Posterior cingulate gyrus (tissue), 11 donors: ENCODE measurements at regions not wholly inside any gene's neighbourhood (a gene's known extent, or its start where the extent isn't known, plus 50 kb on each side); places are given as distances from the start of the nearest gene placed in this dataset.
"Not testable (repeated sequence)": the region's sequence is repeated elsewhere in the genome, so short reads cannot be mapped to it uniquely, and the experiment has no call there.

Experiments used
- DNase-seq, 10 donors: peaks; one replicate each; pipeline versions ENCODE4 v3.0.0 to v3.0.0-alpha.2; 2020 to 2021; ENCODE audit warnings: mixed read lengths in 3 of 10
- intact Hi-C: fragments of 100-400 bp; cut with DNase I; formaldehyde crosslinking; loops from one replicate; pipeline ENCODE4 v1.15.1; 2023

GRCh38 chr11:13214276-13214675 is 63.3 kb upstream of the BMAL1 start:
- DNase-seq, result no peak
- intact Hi-C loops, result loop anchor here (5.0 kb wide), 1 partner anchor 128 kb away; no protein-coding TSS in a partner anchor

GRCh38 chr11:13215149-13215548 is 62.4 kb upstream of the BMAL1 start:
- DNase-seq, result no peak
- intact Hi-C loops, result no loop called here

- no peak for DNase-seq
- intact Hi-C loops, result no loop called here
These were observed 61.4 kb upstream of the BMAL1 start for GRCh38 chr11:13216019-13216710.

DNA sequence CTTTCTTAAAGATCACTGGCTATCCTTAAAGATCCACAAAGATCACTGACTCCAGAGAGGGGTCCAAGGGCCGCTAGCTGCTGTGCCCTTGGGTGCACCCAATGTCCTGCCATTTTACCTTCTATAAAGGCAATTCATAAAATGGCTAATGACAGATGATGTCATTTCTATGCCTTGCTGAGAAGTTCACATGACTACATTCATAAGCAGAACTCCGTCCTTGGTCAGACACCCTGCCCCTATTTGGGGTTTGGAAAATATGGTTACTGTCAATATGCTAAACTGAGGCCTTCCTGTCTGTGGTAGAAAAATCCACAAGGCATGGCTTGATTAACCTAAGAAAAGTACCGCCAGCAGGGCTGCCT is 60.9 kb upstream of the BMAL1 start:
- intact Hi-C loops, result no loop called here
- DNase-seq, result no peak

GRCh38 chr11:13218685-13219084 is 58.9 kb upstream of the BMAL1 start:
- DNase-seq, intact Hi-C loops: not testable (repeated sequence)

DNA sequence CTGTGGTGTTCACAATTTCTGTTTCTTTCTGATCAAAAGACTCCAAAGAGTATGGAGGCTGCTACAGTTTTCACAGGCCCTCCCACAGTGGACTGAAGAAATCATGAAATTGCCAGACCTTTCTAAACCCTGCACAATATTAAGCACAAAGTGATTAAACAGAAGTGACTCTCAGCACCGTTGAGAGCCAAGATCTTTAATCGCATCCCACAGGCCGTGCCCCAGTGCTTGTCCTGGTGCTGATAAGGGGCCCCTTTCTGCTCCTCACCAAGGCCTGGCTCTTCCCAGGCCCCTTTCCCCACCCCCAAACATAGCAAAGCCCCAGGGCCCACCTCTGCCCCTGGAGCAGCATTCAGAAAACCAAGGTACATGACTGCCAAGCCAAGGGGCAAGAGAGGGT is 57.4 kb upstream of the BMAL1 start:
- intact Hi-C loops, result no loop called here
- DNase-seq, result no peak

- no peak for DNase-seq
- intact Hi-C loops, result no loop called here
These were observed 55.9 kb upstream of the BMAL1 start for GRCh38 chr11:13221722-13222121.

DNA sequence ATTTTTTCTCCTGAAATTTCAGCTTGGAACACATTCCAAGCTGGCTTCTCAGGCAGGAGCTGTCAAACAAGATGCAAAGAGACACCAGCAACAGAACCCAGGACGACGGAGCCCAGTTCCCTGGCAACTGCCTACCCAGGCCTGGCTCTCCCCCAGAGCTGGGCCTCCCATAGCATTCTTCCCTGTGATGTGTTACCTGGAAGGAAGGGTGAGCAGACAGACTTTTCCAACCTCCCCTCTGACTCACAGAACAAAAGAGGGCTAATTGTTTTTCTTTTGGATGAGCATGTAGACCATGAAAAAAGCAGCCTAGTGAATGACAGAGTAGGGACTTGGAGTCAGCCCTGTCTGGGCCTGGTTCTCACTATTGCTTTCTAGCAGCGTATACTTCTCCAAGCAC is 55.3 kb upstream of the BMAL1 start:
- intact Hi-C loops, result no loop called here
- no peak for DNase-seq

- intact Hi-C loops, result no loop called here
- DNase-seq, result no peak
These were observed 54.5 kb upstream of the BMAL1 start for GRCh38 chr11:13223112-13223511.

DNA sequence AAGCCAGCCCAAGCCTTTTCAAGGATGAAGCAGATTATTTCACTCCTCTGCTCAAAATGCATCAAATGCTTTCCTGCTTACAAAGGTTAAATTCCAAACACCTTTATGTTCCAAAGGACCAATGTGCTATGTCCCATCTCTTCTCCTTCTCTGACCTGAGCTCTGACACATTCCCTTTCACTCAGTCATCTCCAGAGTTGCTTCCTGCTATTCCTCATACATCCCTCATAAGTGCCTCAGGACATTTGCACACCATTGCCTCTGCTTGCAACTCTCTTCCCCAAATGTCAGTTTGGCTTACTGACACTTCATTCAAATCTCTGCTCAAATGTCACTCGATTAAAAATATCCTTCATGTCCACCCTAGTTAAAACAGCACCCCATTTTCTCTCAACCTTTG is 53.3 kb upstream of the BMAL1 start:
- intact Hi-C loops, result no loop called here
- no peak for DNase-seq

DNA sequence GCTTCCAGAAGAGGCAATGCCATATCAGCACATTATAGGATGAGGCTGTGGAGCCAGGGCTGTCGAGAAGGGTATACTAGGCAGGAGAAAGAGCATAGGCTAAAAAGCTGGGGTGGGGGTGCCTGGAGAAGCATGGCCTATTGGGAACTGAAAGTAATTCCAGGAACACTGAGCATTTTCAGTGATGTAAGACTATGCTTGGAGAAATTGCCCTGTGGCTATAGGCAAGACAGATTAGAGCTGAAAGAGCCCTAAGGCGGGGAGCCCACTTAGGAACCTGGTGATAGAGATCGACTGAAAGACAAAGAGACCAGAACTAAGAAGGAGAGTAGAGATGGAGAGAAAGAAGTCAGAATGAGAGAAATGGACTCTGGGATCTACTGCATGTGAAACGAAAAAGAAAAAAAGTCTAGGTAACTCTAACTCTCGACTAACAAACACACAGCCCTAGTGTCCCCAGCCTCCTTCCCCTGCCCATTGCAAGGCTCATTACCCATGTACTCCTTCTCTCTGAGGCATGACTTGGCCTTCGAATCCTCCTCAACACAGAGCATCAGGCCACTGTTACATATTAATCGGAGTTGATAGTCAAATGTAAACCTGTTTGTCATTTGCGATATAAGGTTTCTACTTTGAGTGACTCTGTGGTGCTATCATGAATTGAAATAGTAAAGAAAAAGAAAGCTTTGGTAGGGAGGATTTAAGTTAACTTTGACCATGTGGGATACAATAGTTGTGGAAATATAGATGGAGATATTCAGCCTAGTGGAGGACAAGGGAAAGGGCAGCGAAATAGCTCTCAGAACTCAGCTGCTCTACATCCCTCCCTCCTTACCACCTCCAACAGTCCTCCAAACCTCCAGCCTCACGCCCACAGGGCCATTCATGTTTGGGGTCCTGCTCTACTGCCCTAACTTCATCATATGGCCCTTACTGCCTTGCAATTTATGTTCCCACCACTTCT is 52.3 kb upstream of the BMAL1 start:
- no peak for DNase-seq
- intact Hi-C loops, result no loop called here

GRCh38 chr11:13227676-13228255 is 49.8 kb upstream of the BMAL1 start:
- DNase-seq, result peak in 1 of 10 donors; percentile 66
- intact Hi-C loops, result no loop called here
